IMR-90 (cell line): ENCODE measurements at regions not wholly inside any gene's neighbourhood (a gene's known extent, or its start where the extent isn't known, plus 50 kb on each side); places are given as distances from the start of the nearest gene placed in this dataset.

ENCODE experiments used
- ATAC-seq: fragments of 200-7000 bp; cut with Tn5 transposase; 2 replicates; pipeline ENCODE4 v1.9.1; 2020; ENCODE audit warnings: low read depth, mild to moderate bottlenecking, moderate library complexity
- BruUV-seq: library from RNA; stranded (reverse); fragments of 400-500 nt; replicated peaks from 2 replicates; lab custom pipeline; 2021; lab: Mats Ljungman, UMichigan
- CTCF ChIA-PET: fragments of 300-600 bp; formaldehyde crosslinking; extraction: SDS; loops from one replicate; lab custom pipeline; 2021; ENCODE audit warnings: antibody characterized with exemption; lab: Yijun Ruan, JAX
- POLR2A ChIA-PET: fragments of 300-600 bp; sonication (Branson Sonifier 250); formaldehyde crosslinking; loops from one replicate; lab custom pipeline; 2022; ENCODE audit warnings: antibody characterized with exemption; ENCODE audit not compliant: unreplicated experiment; lab: Charles Lee
- DNase-seq: peaks from one replicate; pipeline ENCODE4 v3.0.0; 2013
- H2AFZ ChIP-seq: replicated peaks from 2 replicates; pipeline ENCODE3; 2013; ENCODE audit warnings: low read length, mild to moderate bottlenecking; ENCODE audit not compliant: poor library complexity
- H2AK5ac ChIP-seq: 2 replicates; pipeline ENCODE4 v1.6.1; 2013; ENCODE audit warnings: low read depth, low read length, inconsistent platforms
- H2AK9ac ChIP-seq: replicated peaks from 2 replicates; pipeline ENCODE3; 2013; ENCODE audit warnings: mild to moderate bottlenecking, low read depth, low read length, moderate library complexity; ENCODE audit not compliant: poor library complexity
- H2BK120ac ChIP-seq: 2 replicates; pipeline ENCODE4 v1.6.1; 2013; ENCODE audit warnings: low read depth, low read length, inconsistent platforms
- H2BK15ac ChIP-seq: 3 replicates; pipeline ENCODE4 v1.6.1; 2013; ENCODE audit warnings: low read depth, low read length, inconsistent platforms
- H2BK20ac ChIP-seq: 2 replicates; pipeline ENCODE4 v1.6.1; 2013; ENCODE audit warnings: low read depth, mild to moderate bottlenecking, inconsistent platforms, low read length, moderate library complexity
- H2BK5ac ChIP-seq: 2 replicates; pipeline ENCODE4 v1.6.1; 2013; ENCODE audit warnings: mild to moderate bottlenecking, low read depth, low read length, inconsistent platforms; ENCODE audit not compliant: poor library complexity, severe bottlenecking
- H3K14ac ChIP-seq: replicated peaks from 2 replicates; pipeline ENCODE4 v1.6.1; 2013; ENCODE audit warnings: low read depth, low read length, inconsistent platforms
- H3K18ac ChIP-seq: 2 replicates; pipeline ENCODE4 v1.6.1; 2013; ENCODE audit warnings: low read depth, low read length, control low read depth
- H3K23ac ChIP-seq: 2 replicates; pipeline ENCODE4 v1.6.1; 2013; ENCODE audit warnings: low read depth, low read length, inconsistent platforms
- H3K27ac ChIP-seq: 2 replicates; pipeline ENCODE4 v1.5.1; 2013; ENCODE audit warnings: mild to moderate bottlenecking, control low read depth, low read length; ENCODE audit not compliant: insufficient read depth
- H3K27me3 ChIP-seq: 2 replicates; pipeline ENCODE4 v1.6.1; 2013; ENCODE audit warnings: low read length; ENCODE audit not compliant: control insufficient read depth, insufficient read depth
- H3K36me3 ChIP-seq: 2 replicates; pipeline ENCODE4 v1.6.1; 2013; ENCODE audit warnings: low read length, mixed read lengths; ENCODE audit not compliant: control insufficient read depth, insufficient read depth
- H3K4ac ChIP-seq: 2 replicates; pipeline ENCODE4 v1.6.1; 2013; ENCODE audit warnings: low read depth, low read length, inconsistent platforms
- H3K4me1 ChIP-seq: 2 replicates; pipeline ENCODE4 v1.6.1; 2013; ENCODE audit warnings: low read length, mixed read lengths; ENCODE audit not compliant: control insufficient read depth, insufficient read depth
- H3K4me2 ChIP-seq: 2 replicates; pipeline ENCODE4 v1.6.1; 2013; ENCODE audit warnings: low read depth, mild to moderate bottlenecking, control low read depth, low read length, moderate library complexity
- H3K4me3 ChIP-seq: 2 replicates; pipeline ENCODE4 v1.5.1; 2013; ENCODE audit warnings: low read depth, mild to moderate bottlenecking, control low read depth, low read length, moderate library complexity; ENCODE audit not compliant: insufficient read depth
- H3K56ac ChIP-seq: 2 replicates; pipeline ENCODE4 v1.6.1; 2013; ENCODE audit warnings: low read length, inconsistent platforms; ENCODE audit not compliant: insufficient read depth; ENCODE audit errors: extremely low read depth
- H3K79me1 ChIP-seq, 2 experiments: 2 replicates each; pipeline ENCODE4 v1.6.1; 2013; ENCODE audit warnings: low read length in 2 of 2, inconsistent platforms in 1 of 2, low read depth in 1 of 2
- H3K9ac ChIP-seq: 2 replicates; pipeline ENCODE4 v1.6.1; 2013; ENCODE audit warnings: low read depth, low read length, control low read depth
- H3K9me1 ChIP-seq: 2 replicates; pipeline ENCODE4 v1.6.1; 2013; ENCODE audit warnings: low read length, inconsistent platforms; ENCODE audit not compliant: insufficient read depth
- H3K9me3 ChIP-seq: 2 replicates; pipeline ENCODE4 v1.6.1; 2013; ENCODE audit warnings: low read length; ENCODE audit not compliant: control insufficient read depth, insufficient read depth
- H4K20me1 ChIP-seq: 2 replicates; pipeline ENCODE4 v1.6.1; 2013; ENCODE audit warnings: low read length, inconsistent platforms; ENCODE audit not compliant: insufficient read depth
- H4K5ac ChIP-seq: 2 replicates; pipeline ENCODE4 v1.6.1; 2013; ENCODE audit warnings: mild to moderate bottlenecking, low read depth, low read length, control low read depth
- H4K8ac ChIP-seq, 2 experiments: 2 replicates each; pipeline ENCODE4 v1.6.1; 2013; ENCODE audit warnings: low read depth in 2 of 2, low read length in 2 of 2, control low read depth in 1 of 2, inconsistent platforms in 1 of 2
- H4K91ac ChIP-seq: 2 replicates; pipeline ENCODE4 v1.6.1; 2013; ENCODE audit warnings: low read depth, low read length, inconsistent platforms; ENCODE audit not compliant: insufficient read depth
- BHLHE40 ChIP-seq: fragments of 150-350 bp; IDR thresholded peaks from 2 replicates; pipeline ENCODE4 v1.6.1; 2016; ENCODE audit warnings: mild to moderate bottlenecking, low read depth, low read length
- CEBPB ChIP-seq: IDR thresholded peaks from 2 replicates; pipeline ENCODE4 v1.6.1; 2012; ENCODE audit warnings: low read depth, low read length, improper control_type of control experiment
- CHD1 ChIP-seq: IDR thresholded peaks from 2 replicates; pipeline ENCODE4 v1.6.1; 2012; ENCODE audit warnings: low read depth, low read length, improper control_type of control experiment
- ELK1 ChIP-seq: fragments of 150-350 bp; IDR thresholded peaks from 2 replicates; pipeline ENCODE4 v1.6.1; 2016; ENCODE audit warnings: low read depth, mild to moderate bottlenecking, low read length, moderate library complexity, borderline replicate concordance
- FOS ChIP-seq: fragments of 150-350 bp; IDR thresholded peaks from 2 replicates; pipeline ENCODE4 v1.6.1; 2016; ENCODE audit warnings: low read depth, low read length
- MAFK ChIP-seq: IDR thresholded peaks from 2 replicates; pipeline ENCODE4 v1.6.1; 2012; ENCODE audit warnings: low read depth, low read length, improper control_type of control experiment
- MAZ ChIP-seq: IDR thresholded peaks from 2 replicates; pipeline ENCODE4 v1.6.1; 2012; ENCODE audit warnings: low read depth, mild to moderate bottlenecking, low read length, improper control_type of control experiment, moderate library complexity, borderline replicate concordance
- MXI1 ChIP-seq: IDR thresholded peaks from 2 replicates; pipeline ENCODE4 v1.6.1; 2012; ENCODE audit warnings: low read depth, mild to moderate bottlenecking, low read length, moderate library complexity, borderline replicate concordance
- NFE2L2 ChIP-seq: fragments of 150-350 bp; IDR thresholded peaks from 2 replicates; pipeline ENCODE4 v1.6.1; 2016; ENCODE audit warnings: low read depth, mild to moderate bottlenecking, low read length
- POLR2A ChIP-seq: IDR thresholded peaks from 2 replicates; pipeline ENCODE4 v1.6.1; 2012; ENCODE audit warnings: mild to moderate bottlenecking, low read depth, low read length
- RAD21 ChIP-seq: IDR thresholded peaks from 2 replicates; pipeline ENCODE4 v1.6.1; 2012; ENCODE audit warnings: low read length, improper control_type of control experiment
- RCOR1 ChIP-seq: IDR thresholded peaks from 2 replicates; pipeline ENCODE4 v1.6.1; 2012; ENCODE audit warnings: mild to moderate bottlenecking, low read length, improper control_type of control experiment; ENCODE audit not compliant: insufficient replicate concordance
- RFX5 ChIP-seq: IDR thresholded peaks from 2 replicates; pipeline ENCODE4 v1.8.0; 2012; ENCODE audit warnings: low read depth, mild to moderate bottlenecking, low read length, moderate library complexity
- SMC3 ChIP-seq: fragments of 150-350 bp; IDR thresholded peaks from 2 replicates; pipeline ENCODE4 v1.6.1; 2016; ENCODE audit warnings: low read depth, mild to moderate bottlenecking, antibody characterized with exemption, low read length, moderate library complexity
- WGBS, 2 experiments: methylation state at CpG; one replicate each; pipeline versions ENCODE4 v1.1.5 to v1.1.7; 2013; ENCODE audit warnings: missing lambda C conversion rate in 2 of 2; ENCODE audit not compliant: insufficient read length in 1 of 2; ENCODE audit errors: extremely low coverage in 2 of 2; 5-methylcytosine and 5-hydroxymethylcytosine counted together
- dilution Hi-C: fragments of 300-500 bp; cut with HindIII; formaldehyde crosslinking; loops from one replicate; pipeline ENCODE4 v1.14.3; 2018; ENCODE audit warnings: low sequenced_read_pairs; ENCODE audit not compliant: unreplicated experiment
- in situ Hi-C: fragments of 300-500 bp; cut with MboI; formaldehyde crosslinking; loops from 3 replicates; pipeline ENCODE4 v1.14.3; 2019; ENCODE audit warnings: low sequenced_read_pairs, inconsistent platforms, mixed read lengths
- intact Hi-C: fragments of 100-400 bp; cut with micrococcal nuclease; formaldehyde crosslinking; loops from 2 replicates; pipeline ENCODE4 v1.10.0; 2022
- TF ChIP-seq, protein P1 (sequence below): fragments of 150-350 bp; IDR thresholded peaks from 2 replicates; pipeline ENCODE4 v1.6.1; 2017; ENCODE audit warnings: mild to moderate bottlenecking, antibody characterized with exemption, low read length, low read depth
- TF ChIP-seq, protein P2 (sequence below): conservative IDR thresholded peaks from 2 replicates; pipeline ENCODE4 v1.5.1; 2012; ENCODE audit warnings: mild to moderate bottlenecking, low read depth, low read length, improper control_type of control experiment

DNA sequence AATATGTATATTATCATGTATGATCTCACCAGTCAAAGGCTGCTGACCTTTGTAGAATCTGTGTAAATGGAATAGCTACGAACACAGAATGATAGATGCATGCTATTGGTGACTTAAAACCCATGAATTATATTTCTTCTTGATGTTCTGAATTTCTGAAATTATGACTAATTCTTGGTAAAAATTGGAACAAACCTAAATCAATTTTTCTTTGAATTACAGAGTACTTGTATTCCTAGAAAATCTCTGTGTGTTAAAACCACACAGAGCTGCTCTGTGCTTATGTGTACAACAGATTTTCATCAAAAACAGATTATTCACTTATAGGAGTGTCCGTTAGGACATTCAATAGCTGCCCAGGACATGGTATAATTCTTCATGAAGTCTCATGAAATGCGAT is 108.3 kb upstream of the MDFIC start:
- Histone ChIP-seq H4K91ac (no peak overlapping the region), H4K5ac (no peak overlapping the region), H2AFZ (no peak overlapping the region), H3K9ac (no peak overlapping the region), H3K79me1 (no peaks in the 10 kb centered on the region), H3K36me3 (no peaks in the 10 kb centered on the region), H2BK15ac (no peak overlapping the region), H3K4me3 (no peak overlapping the region), H2AK9ac (no peak overlapping the region), H2BK20ac (no peak overlapping the region), H2BK5ac (no peak overlapping the region), H3K9me1 (no peaks in the 10 kb centered on the region), H3K4ac (no peak overlapping the region), H4K8ac (no peak overlapping the region), H3K27ac (no peak overlapping the region), H3K14ac (no peak overlapping the region), H3K4me2 (no peak overlapping the region), H4K20me1 (no peaks in the 10 kb centered on the region), H3K56ac (no peak overlapping the region), H3K23ac (no peak overlapping the region), H3K9me3 (no peaks in the 10 kb centered on the region), H2BK120ac (no peak overlapping the region), H2AK5ac (no peak overlapping the region), H3K4me1 (peaks cover 3% of the 10 kb centered on the region; the same call in 1 of the 2 replicates), H3K27me3 (no peaks in the 10 kb centered on the region), H3K18ac (no peak overlapping the region)
- in situ Hi-C loops, result no loop called here
- DNase-seq (no peak), ATAC-seq (no peak)
- dilution Hi-C loops, result no loop called here
- intact Hi-C loops, result no loop called here
- ChIA-PET POLR2A (no interaction called here), CTCF (no interaction called here)
- 67% methylated on average over 1 of the region's 3 CpGs; no CpG with 5 or more reads in 1 of the 2 experiments for WGBS, 2 experiments
- TF ChIP-seq FOS, result no peak
- no peak for TF ChIP-seq BHLHE40
- no peak for TF ChIP-seq RAD21
- no peak for TF ChIP-seq NFE2L2
- no peak for TF ChIP-seq RCOR1
- TF ChIP-seq ELK1, result no peak
- no peak for TF ChIP-seq POLR2A
- no peak for TF ChIP-seq MAZ
- TF ChIP-seq, protein P1, sequence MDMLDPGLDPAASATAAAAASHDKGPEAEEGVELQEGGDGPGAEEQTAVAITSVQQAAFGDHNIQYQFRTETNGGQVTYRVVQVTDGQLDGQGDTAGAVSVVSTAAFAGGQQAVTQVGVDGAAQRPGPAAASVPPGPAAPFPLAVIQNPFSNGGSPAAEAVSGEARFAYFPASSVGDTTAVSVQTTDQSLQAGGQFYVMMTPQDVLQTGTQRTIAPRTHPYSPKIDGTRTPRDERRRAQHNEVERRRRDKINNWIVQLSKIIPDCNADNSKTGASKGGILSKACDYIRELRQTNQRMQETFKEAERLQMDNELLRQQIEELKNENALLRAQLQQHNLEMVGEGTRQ, result no peak
- no peak for TF ChIP-seq SMC3
- TF ChIP-seq MXI1, result no peak
- no peak for TF ChIP-seq MAFK
- TF ChIP-seq CHD1, result no peak
- TF ChIP-seq RFX5, result no peak
- TF ChIP-seq, protein P2, sequence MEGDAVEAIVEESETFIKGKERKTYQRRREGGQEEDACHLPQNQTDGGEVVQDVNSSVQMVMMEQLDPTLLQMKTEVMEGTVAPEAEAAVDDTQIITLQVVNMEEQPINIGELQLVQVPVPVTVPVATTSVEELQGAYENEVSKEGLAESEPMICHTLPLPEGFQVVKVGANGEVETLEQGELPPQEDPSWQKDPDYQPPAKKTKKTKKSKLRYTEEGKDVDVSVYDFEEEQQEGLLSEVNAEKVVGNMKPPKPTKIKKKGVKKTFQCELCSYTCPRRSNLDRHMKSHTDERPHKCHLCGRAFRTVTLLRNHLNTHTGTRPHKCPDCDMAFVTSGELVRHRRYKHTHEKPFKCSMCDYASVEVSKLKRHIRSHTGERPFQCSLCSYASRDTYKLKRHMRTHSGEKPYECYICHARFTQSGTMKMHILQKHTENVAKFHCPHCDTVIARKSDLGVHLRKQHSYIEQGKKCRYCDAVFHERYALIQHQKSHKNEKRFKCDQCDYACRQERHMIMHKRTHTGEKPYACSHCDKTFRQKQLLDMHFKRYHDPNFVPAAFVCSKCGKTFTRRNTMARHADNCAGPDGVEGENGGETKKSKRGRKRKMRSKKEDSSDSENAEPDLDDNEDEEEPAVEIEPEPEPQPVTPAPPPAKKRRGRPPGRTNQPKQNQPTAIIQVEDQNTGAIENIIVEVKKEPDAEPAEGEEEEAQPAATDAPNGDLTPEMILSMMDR, result no peak
- TF ChIP-seq CEBPB, result no peak
- no TSS peak for BruUV-seq
